KMS-11 (cell line): ENCODE measurements at regions not wholly inside any gene's neighbourhood (a gene's known extent, or its start where the extent isn't known, plus 50 kb on each side); places are given as distances from the start of the nearest gene placed in this dataset.

Source experiments
- H2AFZ ChIP-seq: fragments of 200-600 bp; sonication (generic); 2 replicates; pipeline ENCODE4 v1.6.1; 2016; ENCODE audit warnings: antibody characterized with exemption, mixed run types, low read depth
- H3K27ac ChIP-seq: fragments of 200-600 bp; sonication (generic); 2 replicates; pipeline ENCODE4 v1.6.1; 2016; ENCODE audit warnings: mild to moderate bottlenecking, mixed run types
- H3K27me3 ChIP-seq: fragments of 200-600 bp; sonication (generic); 2 replicates; pipeline ENCODE4 v1.6.1; 2017; ENCODE audit warnings: mild to moderate bottlenecking, low read depth, mixed run types, moderate library complexity; ENCODE audit not compliant: insufficient read depth
- H3K36me3 ChIP-seq: fragments of 200-600 bp; sonication (generic); 2 replicates; pipeline ENCODE4 v1.6.1; 2017; ENCODE audit warnings: mild to moderate bottlenecking, mixed run types; ENCODE audit not compliant: insufficient read depth
- H3K4me1 ChIP-seq: fragments of 200-600 bp; sonication (generic); 2 replicates; pipeline ENCODE4 v1.6.1; 2016; ENCODE audit warnings: mild to moderate bottlenecking, low read depth, mixed run types; ENCODE audit not compliant: poor library complexity, severe bottlenecking
- H3K4me2 ChIP-seq: fragments of 200-600 bp; sonication (generic); 2 replicates; pipeline ENCODE4 v1.7.0; 2016; ENCODE audit warnings: mild to moderate bottlenecking, mixed run types
- H3K4me3 ChIP-seq: fragments of 200-600 bp; sonication (generic); IDR thresholded peaks from 2 replicates; pipeline ENCODE4 v1.6.1; 2017; ENCODE audit warnings: low read depth, low read length, mixed read lengths; ENCODE audit not compliant: insufficient read depth
- H3K79me2 ChIP-seq: fragments of 200-600 bp; sonication (generic); 2 replicates; pipeline ENCODE4 v1.6.1; 2016; ENCODE audit warnings: low read depth, mixed run types; ENCODE audit not compliant: insufficient read depth
- H3K9ac ChIP-seq: fragments of 200-600 bp; sonication (generic); 2 replicates; pipeline ENCODE4 v1.6.1; 2016; ENCODE audit warnings: mild to moderate bottlenecking, mixed run types
- H4K20me1 ChIP-seq: fragments of 200-600 bp; sonication (generic); 2 replicates; pipeline ENCODE4 v1.6.1; 2016; ENCODE audit warnings: mild to moderate bottlenecking, mixed run types; ENCODE audit not compliant: insufficient read depth
- CTCF ChIP-seq: fragments of 200-600 bp; sonication (generic); conservative IDR thresholded peaks from 2 replicates; pipeline ENCODE4 v1.6.1; 2017; ENCODE audit warnings: low read depth, mild to moderate bottlenecking, antibody characterized with exemption, low read length, moderate library complexity, mixed read lengths

GRCh38 chr6:169376458-169376857, 122.8 kb upstream of the THBS2 start:
- no peak overlapping the region for H3K27ac ChIP-seq
- H2AFZ ChIP-seq = no peak overlapping the region
- no peak overlapping the region for H3K9ac ChIP-seq
- no peak for TF ChIP-seq CTCF
- no peaks in the 10 kb centered on the region for H3K36me3 ChIP-seq
- no peaks in the 10 kb centered on the region for H3K4me1 ChIP-seq
- no peak overlapping the region for H3K4me2 ChIP-seq
- no peaks in the 10 kb centered on the region for H3K27me3 ChIP-seq
- no peaks in the 10 kb centered on the region for H3K79me2 ChIP-seq
- H3K4me3 ChIP-seq = no peak overlapping the region
- no peaks in the 10 kb centered on the region for H4K20me1 ChIP-seq

- H3K27ac ChIP-seq = no peak overlapping the region
- no peaks in the 10 kb centered on the region for H3K4me1 ChIP-seq
- H3K27me3 ChIP-seq = no peaks in the 10 kb centered on the region
- no peak overlapping the region for H2AFZ ChIP-seq
- no peak overlapping the region for H3K4me3 ChIP-seq
- H3K79me2 ChIP-seq = no peaks in the 10 kb centered on the region
- H4K20me1 ChIP-seq = no peaks in the 10 kb centered on the region
- H3K36me3 ChIP-seq = no peaks in the 10 kb centered on the region
- H3K9ac ChIP-seq = no peak overlapping the region
- no peak overlapping the region for H3K4me2 ChIP-seq
- TF ChIP-seq CTCF = no peak
Measured at GRCh38 chr6:169372589-169372988, 118.9 kb upstream of the THBS2 start.

- H3K27ac ChIP-seq = no peak overlapping the region
- H3K27me3 ChIP-seq = no peaks in the 10 kb centered on the region
- no peak overlapping the region for H3K4me3 ChIP-seq
- H3K4me2 ChIP-seq = no peak overlapping the region
- H3K9ac ChIP-seq = no peak overlapping the region
- H2AFZ ChIP-seq = no peak overlapping the region
- H3K4me1 ChIP-seq = no peaks in the 10 kb centered on the region
- no peaks in the 10 kb centered on the region for H3K79me2 ChIP-seq
- TF ChIP-seq CTCF = no peak
- no peaks in the 10 kb centered on the region for H3K36me3 ChIP-seq
- no peaks in the 10 kb centered on the region for H4K20me1 ChIP-seq
Measured at GRCh38 chr6:169371344-169372127, 117.9 kb upstream of the THBS2 start.

- Histone ChIP-seq H3K27ac (no peak overlapping the region), H2AFZ (no peak overlapping the region), H3K4me3 (no peak overlapping the region), H3K79me2 (no peaks in the 10 kb centered on the region), H3K4me2 (no peak overlapping the region), H3K9ac (no peak overlapping the region), H3K4me1 (no peaks in the 10 kb centered on the region), H3K36me3 (no peaks in the 10 kb centered on the region), H3K27me3 (no peaks in the 10 kb centered on the region), H4K20me1 (no peaks in the 10 kb centered on the region)
- no peak for TF ChIP-seq CTCF
Measured at GRCh38 chr6:169370666-169371343, 117.2 kb upstream of the THBS2 start.
